ENCODE measurements at regions not wholly inside any gene's neighbourhood (a gene's known extent, or its start where the extent isn't known, plus 50 kb on each side); places are given as distances from the start of the nearest gene placed in this dataset.

- TF ChIP-seq, protein P1, sequence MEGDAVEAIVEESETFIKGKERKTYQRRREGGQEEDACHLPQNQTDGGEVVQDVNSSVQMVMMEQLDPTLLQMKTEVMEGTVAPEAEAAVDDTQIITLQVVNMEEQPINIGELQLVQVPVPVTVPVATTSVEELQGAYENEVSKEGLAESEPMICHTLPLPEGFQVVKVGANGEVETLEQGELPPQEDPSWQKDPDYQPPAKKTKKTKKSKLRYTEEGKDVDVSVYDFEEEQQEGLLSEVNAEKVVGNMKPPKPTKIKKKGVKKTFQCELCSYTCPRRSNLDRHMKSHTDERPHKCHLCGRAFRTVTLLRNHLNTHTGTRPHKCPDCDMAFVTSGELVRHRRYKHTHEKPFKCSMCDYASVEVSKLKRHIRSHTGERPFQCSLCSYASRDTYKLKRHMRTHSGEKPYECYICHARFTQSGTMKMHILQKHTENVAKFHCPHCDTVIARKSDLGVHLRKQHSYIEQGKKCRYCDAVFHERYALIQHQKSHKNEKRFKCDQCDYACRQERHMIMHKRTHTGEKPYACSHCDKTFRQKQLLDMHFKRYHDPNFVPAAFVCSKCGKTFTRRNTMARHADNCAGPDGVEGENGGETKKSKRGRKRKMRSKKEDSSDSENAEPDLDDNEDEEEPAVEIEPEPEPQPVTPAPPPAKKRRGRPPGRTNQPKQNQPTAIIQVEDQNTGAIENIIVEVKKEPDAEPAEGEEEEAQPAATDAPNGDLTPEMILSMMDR (IDR thresholded peaks at IDR 0.05): no peak
- TF ChIP-seq POLR2A (IDR thresholded peaks at IDR 0.05): no peak
Measured at GRCh38 chr2:146465460-146465859, 1379.4 kb upstream of the ACVR2A start.

All from uterus (tissue), 2 donors.